GM10266 (cell line): ENCODE measurements at regions not wholly inside any gene's neighbourhood (a gene's known extent, or its start where the extent isn't known, plus 50 kb on each side); places are given as distances from the start of the nearest gene placed in this dataset.
A peak's percentile ranks its signal among the peaks of the same experiment; 100 is the strongest.

Experiments
- DNase-seq: peaks from one replicate; pipeline ENCODE4 v3.0.0; 2012; ENCODE audit errors: extremely low spot score
- CTCF ChIP-seq: IDR thresholded peaks from 2 replicates; pipeline ENCODE4 v1.5.1; 2012; ENCODE audit warnings: mild to moderate bottlenecking, low read depth; ENCODE audit not compliant: control insufficient read depth, insufficient read depth; ENCODE audit errors: missing control alignments

GRCh38 chr3:176526225-176526624, 671.1 kb downstream of the TBL1XR1 start:
- no peak for TF ChIP-seq CTCF
- DNase-seq: no peak

- TF ChIP-seq CTCF: no peak
- DNase-seq: no peak
Observed at GRCh38 chr3:176523114-176523513, 674.2 kb downstream of the TBL1XR1 start.

- no peak for DNase-seq
- TF ChIP-seq CTCF: no peak
Observed at GRCh38 chr3:176522436-176522835, 674.8 kb downstream of the TBL1XR1 start.

- TF ChIP-seq CTCF: no peak
- DNase-seq: no peak
Observed at GRCh38 chr3:176521531-176522175, 675.6 kb downstream of the TBL1XR1 start.

- no peak for DNase-seq
- peak; percentile 47 for TF ChIP-seq CTCF
Observed at GRCh38 chr3:176514297-176514696, 683.0 kb downstream of the TBL1XR1 start.

GRCh38 chr3:176513604-176514003, 683.7 kb downstream of the TBL1XR1 start:
- DNase-seq: no peak
- TF ChIP-seq CTCF: no peak

- TF ChIP-seq CTCF: no peak
- DNase-seq: no peak
Observed at GRCh38 chr3:176512037-176512436, 685.2 kb downstream of the TBL1XR1 start.
